ENCODE measurements at regions not wholly inside any gene's neighbourhood (a gene's known extent, or its start where the extent isn't known, plus 50 kb on each side); places are given as distances from the start of the nearest gene placed in this dataset.
"Not testable (repeated sequence)": the region's sequence is repeated elsewhere in the genome, so short reads cannot be mapped to it uniquely, and the experiment has no call there.

DNA sequence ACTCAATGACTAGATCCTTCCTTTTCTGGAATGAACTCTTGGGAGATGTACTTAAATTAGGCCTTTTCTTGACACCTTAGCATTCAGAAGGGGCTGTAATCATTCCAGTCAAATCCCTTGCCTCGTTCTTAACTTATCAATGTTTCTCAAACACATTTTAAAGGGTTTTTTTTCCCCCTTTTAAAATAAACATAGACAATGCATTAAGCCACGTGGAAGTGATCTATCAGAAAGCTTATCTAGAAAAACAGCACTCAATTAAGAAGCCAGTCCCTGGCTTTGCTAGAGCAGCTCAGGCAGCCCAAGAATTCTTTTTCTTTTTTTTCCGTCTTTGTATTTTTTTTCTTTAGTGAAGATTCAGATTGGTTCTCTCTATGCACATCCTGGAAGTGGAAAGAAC, 118.2 kb downstream of the PCDH7 start:
- DNase-seq: no peak

DNA sequence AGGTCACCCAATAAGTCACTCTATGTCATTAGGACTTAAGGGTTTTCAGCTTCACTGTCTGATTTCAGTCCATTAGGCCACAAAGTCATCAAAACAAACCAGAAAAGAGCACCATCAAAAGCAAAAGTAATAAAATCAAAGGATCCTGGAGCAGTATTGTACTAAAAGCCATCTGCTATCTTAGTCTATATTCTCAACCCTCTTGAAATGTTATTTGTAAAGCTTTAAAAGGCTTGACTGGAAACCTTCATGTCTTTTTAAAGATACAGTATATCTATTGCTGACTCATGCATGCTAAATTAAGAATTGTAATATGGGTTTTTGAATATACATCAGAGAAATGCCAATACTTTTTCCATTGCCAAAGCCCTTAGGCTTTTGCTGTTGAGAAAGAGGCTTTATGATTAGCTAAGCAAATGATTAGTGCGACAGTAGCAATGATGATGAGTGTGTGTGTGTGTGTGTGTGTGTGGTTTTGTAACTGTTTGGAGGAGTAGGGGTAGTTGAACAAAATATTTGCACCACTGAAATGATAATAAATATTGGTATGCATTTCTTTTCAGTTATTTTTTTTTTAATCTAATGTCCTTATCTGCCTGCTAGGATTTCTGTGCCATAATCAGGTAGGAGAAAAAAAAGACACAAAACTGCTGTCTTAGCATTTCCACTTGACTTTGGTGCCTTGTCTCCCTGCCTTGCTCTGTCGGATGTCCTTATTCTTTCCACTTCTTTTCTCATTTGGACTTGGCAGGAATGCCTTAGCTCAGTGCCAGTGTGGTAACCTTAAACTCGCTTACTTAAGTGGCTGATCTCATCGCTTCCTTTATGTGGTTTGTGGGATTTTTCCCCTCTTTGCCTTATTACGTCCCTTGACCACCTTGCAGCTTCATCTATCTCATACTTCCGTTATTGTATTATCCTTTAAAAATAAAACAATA, 119.7 kb downstream of the PCDH7 start:
- peak; percentile 61 for DNase-seq

DNA sequence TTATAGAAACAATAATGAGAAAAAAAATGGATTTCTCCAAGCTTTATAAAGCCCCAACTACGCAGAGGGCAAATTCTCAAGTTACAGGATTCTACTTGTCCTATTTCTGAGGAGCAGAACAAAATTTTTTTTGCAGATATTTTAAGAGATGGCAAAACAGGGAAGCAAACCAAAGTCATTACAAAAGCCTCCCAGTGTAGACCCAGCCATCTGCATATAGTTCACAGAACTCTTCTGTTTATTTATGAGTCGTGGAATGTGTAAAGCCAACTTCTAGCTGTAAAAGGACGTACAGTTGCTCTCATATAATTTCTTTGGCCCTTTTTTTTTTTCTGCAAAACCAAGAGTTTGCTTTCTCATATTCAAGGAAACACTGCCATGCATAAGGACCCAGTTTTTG, 120.4 kb downstream of the PCDH7 start:
- DNase-seq: no peak

DNA sequence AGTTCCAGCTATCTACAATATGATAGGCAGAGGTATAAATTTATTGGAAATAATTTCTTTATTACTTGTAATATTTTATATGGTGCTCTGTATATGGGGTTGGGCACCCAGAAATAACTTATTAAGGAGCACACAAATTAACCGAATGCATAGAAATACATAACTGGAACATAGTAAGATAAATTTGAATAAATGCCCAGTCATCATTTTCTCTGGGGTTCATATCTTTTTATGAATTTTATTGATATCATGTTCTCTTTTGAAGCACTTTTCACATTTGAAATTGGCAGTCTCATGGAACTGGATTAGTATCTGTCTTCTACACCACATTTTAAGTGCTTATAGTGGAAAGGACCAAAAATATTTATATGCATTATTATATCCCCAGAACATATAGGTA, 122.0 kb downstream of the PCDH7 start:
- DNase-seq: no peak

DNA sequence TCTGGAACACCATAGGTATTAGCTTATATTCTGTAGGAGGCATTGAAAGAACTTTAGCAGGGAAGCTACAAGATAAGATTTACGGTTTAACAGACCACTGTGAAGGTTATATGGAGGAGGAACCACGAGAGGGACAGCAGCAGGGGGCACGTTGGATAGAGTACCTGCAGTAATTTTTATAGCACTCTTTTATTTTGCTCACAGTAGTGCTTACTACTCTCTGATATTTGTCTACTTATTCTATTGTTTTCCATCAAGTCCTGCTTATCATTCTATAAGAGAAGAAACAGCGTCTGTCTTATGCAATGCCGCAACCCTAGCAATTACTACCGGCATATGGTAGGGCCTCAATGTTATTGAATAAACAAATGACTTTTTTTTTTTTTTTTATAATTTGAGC, 122.5 kb downstream of the PCDH7 start:
- no peak for DNase-seq

DNA sequence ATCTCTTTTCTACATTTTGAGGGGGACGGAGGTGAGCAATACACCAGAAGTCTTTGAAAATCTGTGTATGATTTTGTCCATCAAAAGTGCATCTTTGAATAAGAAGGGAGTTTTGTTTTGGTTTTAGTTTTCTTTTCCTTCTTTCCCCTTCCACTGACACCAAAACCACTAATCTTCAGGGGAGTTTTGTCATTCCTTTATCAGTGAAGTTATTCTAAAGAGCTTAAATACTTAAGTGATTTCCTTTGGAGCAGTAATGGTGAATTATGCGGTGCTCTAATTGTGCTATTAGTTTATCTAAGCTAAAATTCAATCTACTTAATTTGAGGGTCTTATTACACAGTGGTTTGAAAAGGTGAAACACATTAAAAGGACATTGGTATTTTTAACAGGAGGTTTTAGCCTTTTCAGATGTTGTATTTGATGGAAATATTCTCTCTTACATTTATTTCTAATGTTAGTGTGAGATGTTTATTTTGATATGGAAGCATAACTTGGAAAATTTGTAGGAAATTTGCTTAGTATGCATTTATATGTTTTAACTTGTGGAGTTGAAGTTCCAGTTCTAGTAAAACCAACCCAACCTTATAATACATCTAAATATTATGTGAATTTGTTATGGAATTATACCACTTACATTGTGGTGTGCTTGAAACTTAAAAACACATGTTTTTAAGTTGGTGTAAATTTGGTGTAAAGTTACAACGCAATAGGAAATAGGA, 124.9 kb downstream of the PCDH7 start:
- DNase-seq: no peak

DNA sequence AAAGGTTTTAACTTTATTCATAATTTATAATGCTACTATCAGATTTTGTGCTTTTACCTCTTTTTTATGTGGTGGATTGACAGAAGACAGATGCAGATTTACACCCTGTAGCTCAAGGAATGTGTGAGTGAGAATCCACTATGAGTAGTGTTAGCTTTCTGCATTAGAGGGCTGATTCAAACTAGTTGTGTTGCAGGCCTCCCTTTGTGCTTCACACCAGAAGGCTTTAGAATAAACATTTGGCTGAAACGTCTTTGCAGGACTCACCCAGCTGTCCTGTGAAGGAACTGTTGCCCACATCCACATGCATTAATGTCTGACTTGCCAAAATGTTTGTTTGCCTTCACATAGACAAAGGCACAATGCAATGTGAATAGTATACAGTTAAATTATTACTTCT, 127.0 kb downstream of the PCDH7 start:
- DNase-seq: no peak

DNA sequence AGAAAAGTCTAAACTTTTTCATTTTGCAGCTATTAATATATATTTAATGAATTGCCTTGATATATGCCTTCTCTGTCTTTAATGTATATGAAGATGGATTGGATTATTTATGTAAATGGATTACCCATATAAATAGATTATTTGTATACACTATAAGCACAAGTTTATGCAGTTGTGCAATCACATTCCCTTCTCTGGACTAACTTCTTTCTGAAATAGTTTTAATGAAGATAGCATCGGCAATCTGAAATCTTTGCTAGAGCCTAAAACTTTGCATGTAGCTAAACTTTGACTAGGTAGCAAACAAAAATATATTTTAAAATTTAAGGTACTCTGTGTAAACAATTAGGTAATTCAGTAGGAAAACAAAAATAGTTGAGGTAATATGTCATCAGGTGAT, 127.8 kb downstream of the PCDH7 start:
- no peak for DNase-seq

DNA sequence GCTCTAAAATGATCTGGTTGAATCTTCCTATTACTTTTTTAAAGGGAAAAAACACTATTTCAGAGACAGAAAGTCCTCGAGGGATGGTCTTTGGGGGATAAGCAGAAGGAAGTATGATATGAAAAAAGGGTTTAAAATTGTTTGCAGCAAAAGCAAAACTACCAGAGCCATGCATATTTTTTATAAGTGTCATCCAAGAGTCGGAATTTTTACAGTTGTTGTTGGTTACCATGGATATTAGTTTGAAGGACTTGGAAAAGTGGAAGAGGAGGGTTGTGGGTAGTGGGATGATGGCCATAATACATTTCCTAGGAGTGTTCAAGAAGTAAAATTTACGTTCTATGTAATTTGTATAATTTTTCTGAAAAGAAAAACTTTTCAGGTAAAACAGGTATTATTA, 134.4 kb downstream of the PCDH7 start:
- peak; percentile 52 for DNase-seq

DNA sequence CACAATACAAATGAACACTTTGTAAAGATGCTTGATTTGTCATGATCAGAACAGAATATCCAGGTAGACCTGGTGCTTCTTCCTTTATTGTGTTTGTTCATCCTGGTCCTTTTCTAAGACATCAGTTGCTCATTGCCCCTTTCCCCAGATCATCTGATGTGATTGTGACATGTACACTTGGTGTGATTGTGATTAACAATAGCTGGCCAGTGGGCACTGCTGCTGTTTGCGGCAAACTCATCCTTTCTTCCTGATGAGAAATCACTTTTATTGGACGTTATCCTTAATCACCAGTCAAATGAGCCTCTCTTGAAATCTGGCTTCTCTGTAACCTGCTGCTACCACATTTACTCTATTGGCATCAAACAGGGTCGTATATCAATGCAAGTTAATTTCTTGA, 135.1 kb downstream of the PCDH7 start:
- no peak for DNase-seq

DNA sequence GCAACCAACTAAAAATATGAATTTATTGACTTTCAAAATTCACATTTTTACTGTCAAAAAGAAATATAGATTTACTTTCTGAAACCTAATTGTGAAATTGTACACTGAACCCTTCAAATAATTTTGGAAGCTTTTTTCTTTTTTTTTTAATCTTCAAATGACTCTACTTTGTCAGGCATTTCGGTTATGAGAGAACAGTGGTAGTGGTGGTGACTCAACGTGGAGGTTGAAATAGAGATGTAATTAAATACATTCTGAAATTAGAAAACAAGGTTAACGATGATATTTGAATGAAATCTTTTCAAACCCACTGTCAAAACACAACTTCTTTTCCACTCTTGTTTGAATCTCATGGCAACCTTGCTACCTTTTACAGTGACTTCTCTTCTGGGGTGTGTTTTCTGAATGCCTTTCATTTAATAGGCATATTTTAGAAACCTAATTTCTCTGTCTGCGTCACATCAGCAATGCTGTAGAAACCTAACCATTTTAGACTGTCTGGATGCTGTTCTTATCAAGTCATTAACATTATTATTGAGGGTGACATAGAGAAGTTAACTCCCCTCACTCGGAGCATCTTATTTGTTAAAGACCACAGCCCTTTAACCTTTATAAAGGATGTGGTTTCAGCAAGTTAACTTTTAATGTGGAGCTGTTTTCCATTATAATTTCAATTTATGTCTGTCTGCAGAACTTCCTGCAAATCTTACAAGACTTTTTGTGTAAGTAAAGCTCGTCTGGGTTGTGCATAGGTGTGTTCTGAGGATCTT, 136.8 kb downstream of the PCDH7 start:
- DNase-seq: no peak

DNA sequence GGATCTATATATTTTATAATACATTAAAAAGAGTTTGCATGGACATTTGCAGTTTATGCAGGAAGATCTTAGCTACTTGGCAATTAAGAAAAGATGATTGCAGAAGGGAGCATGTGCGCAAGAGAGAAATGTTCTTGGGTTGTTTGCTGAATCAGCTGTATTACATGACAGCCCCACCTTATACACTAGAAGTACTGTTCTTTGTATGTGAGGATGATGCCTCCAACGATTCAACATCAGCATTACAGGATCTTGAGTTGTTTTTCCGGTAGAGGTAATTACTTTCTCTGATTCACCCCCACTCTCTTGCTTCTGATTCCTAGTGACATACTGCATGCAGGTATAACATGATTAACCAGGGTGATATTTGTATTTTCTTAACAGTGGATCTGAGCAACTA, 140.8 kb downstream of the PCDH7 start:
- no peak for DNase-seq

DNA sequence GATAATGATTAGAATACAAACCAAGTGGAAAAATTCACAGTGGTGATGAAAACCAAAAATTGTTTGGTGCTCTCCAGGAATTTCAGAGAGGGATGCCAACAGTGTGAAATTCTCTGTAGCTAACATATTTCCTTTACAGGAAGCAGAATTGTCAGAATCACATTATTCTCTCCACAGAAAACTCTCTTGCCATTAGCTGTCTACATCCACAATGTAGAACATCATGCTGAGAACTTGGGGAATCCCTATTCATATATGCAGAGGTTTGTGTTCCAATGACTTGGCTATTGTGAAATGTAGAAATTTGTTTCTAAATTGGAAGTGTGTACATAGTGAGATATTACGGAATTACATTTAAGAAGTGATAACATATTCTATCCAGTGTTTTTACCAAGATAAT, 142.0 kb downstream of the PCDH7 start:
- no peak for DNase-seq

DNA sequence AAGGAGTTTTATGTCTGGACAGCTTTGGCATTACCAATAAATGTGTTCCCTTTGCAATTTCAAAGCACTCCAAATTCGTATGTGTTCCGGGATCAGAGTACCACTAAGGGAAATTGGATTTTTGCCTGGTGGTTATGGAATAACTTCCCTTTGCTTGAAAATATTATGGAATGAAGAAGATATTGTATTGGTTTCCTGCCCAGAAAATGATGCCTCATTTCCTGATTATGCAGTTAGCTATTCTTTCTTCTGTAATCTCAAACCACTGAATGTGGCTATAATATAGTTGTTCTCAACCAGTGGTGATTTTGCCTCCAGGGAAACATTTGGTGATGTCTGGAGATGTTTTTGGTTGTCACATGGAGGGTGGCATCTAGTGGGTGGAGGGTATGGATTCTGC, 142.9 kb downstream of the PCDH7 start:
- peak; percentile 88 for DNase-seq

DNA sequence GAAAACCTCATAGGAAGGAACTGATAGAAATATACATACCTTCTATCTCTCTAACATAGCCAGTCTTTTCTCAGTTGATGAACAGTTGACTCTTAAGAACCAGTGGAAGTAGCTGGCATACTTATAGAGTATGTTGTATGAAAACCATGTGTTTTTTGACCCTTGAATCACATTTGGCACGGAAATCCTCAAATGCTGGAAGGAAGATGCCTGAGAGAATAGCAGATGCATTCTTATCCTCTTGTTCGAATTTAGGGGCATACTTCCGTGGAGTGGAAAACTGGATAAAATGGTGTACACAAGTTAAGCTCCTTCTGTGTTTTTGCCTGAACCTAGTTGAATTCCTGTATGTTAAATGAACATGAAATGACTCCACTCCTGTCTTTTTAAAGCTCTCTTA, 145.5 kb downstream of the PCDH7 start:
- peak; percentile 27 for DNase-seq

DNA sequence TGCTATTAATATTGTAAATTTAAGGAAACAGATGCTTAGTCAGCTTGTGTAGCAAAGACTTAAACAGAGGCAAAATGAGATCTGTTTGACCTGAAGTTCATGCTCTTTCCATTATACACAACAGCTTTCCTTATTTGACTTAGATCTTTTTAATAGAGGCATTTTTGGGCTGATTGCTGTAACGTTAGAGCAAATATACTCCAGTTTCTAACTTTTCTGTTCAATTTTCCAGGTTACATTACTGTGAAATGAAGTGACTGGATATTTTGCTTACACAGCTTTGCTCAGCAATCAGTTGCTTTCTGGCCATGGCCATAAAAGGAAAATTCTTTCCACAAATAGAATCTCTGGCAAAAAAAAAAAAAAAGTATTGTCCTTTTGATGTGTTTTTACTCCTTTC, 146.2 kb downstream of the PCDH7 start:
- peak; percentile 20 for DNase-seq

DNA sequence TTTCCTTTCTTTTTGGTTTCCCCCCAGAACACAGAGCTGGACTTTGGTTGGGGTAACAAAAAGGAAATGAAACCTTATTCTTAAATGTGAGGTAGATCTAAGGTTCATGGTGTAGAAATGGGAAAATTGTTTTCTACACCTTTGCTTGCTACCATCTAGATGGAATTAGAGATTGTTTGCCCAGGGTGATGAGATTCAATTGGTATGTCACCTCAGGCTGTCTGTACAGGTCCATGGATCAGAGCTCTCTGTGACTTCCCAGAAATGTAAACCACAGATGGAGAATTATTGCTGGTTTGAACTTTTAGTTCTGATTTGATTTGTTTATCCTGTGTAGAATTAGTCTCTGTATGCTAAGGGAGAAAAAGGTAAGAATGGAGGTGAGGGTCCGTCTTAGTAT, 146.7 kb downstream of the PCDH7 start:
- DNase-seq: no peak

DNA sequence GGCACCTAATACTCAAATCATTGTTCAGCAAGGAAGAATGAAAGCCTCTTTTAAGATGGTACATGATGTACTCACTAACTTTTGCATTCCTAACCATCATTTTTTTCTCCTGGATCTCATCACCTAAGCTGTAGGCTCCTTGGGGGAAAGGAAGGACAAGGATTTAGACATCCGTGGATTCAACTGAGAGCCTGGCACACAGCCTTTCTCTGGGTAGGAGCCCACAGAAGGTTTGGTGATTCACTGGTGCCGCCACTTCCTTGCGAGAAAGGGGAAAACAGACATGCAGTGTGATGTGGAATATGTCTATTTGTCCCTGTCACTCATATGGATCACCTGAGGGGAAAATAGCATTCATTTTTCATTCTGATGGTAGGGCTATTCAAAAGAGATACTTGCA, 147.3 kb downstream of the PCDH7 start:
- DNase-seq: peak; percentile 26

DNA sequence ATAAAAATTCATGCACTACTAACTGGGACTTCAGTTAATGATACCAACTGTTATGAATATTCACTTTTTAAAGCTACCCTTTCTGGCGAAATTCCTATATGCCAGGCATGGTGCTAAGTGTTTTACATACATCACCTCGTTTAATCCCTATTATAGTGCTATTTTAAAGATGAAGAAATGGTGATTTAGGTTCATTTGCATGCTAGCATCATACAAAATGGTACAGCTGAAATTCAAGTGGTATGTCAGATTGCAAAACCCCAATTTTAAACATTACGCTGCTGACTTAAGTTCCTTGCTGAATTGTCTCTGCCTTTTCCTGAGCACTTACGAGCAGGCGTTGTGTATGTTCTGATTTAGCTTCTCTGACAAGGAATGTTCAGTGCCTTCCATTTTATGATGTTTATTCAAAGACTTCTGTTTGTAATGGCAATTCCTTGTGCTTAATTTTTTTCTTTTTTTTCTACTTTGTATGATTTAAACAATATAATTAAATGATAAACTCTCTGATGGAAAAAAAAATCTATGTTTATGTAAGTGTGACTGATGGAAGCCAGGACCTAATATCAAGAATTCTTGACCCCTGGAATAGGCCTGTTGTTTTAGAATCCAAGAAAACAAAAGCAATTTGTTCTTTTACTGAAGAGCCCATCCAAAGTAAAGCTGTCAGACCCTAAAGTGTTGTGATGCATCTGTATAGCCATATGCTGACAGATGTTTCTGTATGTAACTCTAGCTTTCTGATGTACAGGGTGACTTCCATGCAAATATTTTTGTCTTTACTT, 148.1 kb downstream of the PCDH7 start:
- DNase-seq: no peak

DNA sequence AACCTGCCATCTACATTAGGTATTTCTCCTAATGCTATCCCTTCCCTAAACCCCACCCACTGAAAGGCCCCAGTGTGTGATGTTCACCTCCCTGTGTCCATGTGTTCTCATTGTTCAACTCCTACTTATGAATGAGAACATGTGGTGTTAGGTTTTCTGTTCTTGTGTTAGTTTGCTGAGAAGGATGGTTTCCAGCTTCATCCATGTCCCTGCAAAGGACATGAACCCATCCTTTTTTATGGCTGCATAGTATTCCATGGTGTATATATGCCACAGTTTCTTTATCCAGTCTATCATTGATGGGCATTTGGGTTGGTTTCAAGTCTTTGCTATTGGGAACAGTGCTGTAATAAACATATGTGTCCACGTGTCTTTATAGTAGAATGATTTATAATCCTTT, 149.2 kb downstream of the PCDH7 start:
- not testable (repeated sequence) for DNase-seq

DNA sequence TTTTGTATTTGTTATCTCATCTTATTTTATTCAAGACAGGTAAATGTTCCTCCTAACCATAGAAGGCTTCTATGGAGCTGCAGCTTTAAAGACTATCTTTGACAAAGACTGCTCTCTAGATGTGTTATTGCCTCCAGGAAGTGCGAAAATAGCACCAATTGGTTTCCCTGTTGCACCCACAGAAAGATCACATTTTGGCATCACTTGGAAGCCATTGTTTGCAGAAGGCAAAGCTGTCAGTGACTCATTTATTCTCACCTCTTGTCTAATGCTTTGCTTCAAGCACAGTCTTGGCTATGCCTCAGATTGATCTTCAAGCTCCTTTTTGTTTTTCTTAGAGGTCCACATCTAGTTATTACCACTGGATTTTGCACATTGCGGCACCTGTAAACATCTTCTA, 150.3 kb downstream of the PCDH7 start:
- no peak for DNase-seq

DNA sequence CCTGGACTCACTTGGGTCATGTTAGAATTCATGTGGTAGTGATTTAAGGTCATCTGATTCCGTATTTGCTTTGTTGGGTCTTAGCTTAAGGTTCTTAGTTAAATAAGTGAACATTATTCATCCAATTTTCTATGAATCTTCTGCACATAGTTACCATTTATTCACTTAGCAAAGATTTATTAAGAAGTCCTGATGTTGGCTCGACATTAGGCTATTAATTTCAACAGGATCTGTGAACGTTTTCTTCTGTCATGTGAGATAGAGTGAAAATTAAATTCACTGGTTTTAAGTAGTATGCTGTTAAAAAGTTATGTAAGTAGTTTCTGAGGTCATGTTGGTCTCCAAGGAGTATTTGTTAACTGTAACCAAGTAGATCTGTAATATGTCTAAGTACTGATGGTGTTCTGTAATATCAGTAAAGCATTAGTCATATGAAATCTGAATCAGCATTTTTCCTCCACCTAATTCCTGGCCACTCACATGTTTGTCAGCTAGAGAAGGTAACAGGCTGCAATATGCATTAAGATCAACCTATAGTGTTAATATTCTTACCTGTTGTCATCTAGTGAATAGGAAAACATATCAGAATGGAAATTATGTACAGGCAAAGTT, 155.6 kb downstream of the PCDH7 start:
- peak; percentile 27 for DNase-seq
